ENCODE measurements at regions not wholly inside any gene's neighbourhood (a gene's known extent, or its start where the extent isn't known, plus 50 kb on each side); places are given as distances from the start of the nearest gene placed in this dataset.
"Not testable (repeated sequence)": the region's sequence is repeated elsewhere in the genome, so short reads cannot be mapped to it uniquely, and the experiment has no call there.

DNA sequence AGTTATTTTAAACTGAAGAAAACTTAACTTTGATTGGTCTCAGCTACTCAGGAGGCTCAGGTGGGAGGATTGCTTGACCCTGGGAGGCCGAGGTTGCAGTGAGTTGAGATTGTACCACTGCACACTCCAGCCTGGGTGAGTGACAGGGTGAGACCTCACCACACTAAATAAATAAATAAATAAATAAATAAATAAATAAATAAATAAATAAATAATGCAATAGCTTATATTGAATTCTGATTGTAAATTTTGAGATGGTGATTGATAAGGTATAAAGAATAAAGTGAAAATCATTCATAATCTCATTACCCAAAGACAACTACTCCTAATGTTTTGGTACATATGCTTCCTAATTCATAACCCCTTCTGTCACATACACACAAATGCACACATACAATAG lies 58.1 kb downstream of the TUBA3C start:
- no peak for DNase-seq

DNA sequence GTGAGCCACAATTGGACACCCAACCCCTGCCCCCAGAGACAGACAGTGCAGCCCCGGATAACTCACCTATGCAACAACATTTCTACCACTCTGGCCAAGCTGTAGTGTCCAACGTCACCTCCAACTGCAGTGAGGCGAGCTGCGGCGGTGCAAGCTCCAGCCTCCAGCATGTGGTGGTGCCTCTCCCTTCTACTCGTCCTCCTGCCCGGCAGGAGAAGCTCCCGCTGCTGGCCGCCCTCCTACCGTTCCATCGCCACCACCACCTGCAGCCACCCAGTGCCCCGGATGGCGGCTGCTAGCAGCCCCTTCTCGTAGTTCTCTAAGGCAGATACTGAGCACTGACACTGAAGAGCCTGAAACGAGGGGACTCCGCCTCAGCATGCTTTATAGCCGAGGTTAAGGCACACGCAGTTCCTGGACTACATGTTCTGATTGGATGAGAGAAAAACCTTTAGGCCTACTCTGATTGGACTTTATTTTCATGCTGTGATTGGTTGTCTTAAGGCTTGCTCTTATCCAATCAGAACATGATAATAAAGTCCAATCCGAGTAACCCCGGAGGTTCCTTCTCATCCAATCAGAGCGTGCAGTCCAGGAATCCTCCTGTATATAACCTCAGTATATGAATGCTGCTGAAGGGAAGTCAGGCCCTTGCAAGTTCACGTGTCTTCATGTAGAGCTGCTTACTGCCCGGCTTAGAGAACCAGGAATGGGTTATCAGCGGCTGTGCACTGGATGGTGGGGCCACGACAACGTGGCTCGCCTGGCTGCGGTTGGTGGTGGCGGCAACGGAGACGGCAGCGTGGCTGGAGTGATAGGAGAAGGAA lies 63.5 kb downstream of the TUBA3C start:
- no peak for DNase-seq

DNA sequence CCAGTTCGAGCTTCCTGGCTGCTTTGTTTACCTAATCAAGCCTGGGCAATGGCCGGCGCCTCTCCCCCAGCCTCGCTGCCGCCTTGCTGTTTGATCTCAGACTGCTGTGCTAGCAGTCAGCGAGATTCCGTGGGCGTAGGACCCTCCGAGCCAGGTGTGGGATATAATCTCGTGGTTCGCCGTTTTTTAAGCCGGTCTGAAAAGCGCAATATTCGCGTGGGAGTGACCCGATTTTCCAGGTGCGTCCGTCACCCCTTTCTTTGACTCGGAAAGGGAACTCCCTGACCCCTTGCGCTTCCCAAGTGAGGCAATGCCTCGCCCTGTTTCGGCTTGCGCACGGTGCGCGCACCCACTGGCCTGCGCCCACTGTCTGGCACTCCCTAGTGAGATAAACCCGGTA lies 72.4 kb downstream of the TUBA3C start:
- not testable (repeated sequence) for DNase-seq

- DNase-seq, result no peak
Measured at GRCh38 chr13:19103140-19103539, 78.5 kb downstream of the TUBA3C start.

DNA sequence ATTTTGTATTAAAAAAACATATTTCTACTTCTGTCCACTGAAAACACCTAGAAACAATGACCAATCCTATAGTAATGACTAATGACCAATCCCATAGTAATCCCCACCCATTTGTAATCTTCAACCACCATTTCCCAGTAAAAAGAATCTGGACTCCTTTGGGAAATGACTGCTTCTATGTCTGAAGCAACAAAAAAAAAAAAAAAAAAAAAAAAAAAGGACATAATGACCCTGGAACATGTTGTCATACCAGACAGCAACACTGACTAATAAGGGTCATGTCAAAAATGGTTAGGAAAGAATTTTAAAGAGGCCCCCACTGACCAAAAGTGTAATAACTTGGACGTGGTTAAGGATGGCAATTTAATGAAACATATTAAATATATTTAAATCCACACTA lies 88.3 kb downstream of the TUBA3C start:
- no peak for DNase-seq

GRCh38 chr13:19090495-19090894 lies 91.1 kb downstream of the TUBA3C start:
- DNase-seq, result no peak

DNA sequence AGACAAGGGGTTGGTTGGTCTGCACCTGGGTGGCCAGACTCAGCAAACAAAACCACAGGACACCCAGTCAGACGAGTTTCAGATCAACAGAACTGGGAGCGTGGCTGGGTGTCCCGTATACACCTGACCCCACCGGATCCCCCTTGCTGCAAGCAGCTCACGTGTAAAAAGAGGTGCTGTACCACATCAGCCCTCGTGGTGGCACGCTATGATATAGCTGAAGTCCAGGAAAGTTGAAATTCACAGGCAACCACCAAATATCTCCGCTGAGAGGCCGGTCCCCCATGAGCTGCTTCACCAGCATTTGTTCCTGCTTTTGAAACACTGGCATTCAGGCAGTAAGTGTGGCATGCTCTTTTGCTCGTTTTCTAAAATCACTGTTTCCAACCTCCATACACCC lies 92.3 kb downstream of the TUBA3C start:
- DNase-seq, result peak; percentile 29

DNA sequence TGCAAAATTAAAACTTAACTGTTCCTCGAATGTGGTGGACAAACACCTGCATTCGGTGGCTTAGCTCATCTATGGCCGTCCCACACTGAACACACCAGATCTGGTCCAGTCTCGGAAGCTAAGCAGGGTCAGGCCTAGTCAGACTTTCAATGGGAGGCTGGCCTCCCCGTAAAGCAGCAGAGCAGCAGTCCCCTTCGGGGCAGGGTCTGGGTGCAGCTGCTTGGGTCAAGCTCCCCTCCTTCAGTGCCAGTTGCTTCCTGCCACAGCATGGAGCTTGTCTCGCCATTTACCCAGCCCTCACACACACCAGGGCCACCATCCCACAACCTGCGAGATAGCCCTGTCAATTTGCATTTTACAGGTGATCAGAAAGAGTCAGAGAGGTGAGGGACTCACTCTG lies 93.2 kb downstream of the TUBA3C start:
- no peak for DNase-seq

GRCh38 chr13:19085876-19086275 lies 95.7 kb downstream of the TUBA3C start:
- DNase-seq, result no peak

GRCh38 chr13:19085258-19085657 lies 96.4 kb downstream of the TUBA3C start:
- no peak for DNase-seq

GRCh38 chr13:19083340-19083739 lies 98.3 kb downstream of the TUBA3C start:
- DNase-seq, result no peak

GRCh38 chr13:19075418-19075817 lies 106.2 kb downstream of the TUBA3C start:
- no peak for DNase-seq

DNA sequence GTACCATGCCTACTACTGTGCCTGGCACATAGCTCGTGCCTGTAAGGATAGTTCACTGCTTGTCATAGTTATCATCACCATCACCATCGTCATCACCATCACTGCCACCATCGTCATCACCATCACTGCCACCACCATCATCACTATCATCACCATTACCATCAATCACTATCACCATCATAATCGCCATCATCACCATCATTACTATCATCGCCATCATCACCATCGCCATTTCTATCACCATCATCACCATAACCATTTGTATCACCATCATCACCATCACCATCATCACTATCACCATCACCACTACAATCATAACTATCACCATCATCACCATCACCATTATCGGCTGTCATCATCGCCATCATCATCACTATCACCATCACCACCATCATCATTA lies 107.1 kb downstream of the TUBA3C start:
- DNase-seq, result no peak

DNA sequence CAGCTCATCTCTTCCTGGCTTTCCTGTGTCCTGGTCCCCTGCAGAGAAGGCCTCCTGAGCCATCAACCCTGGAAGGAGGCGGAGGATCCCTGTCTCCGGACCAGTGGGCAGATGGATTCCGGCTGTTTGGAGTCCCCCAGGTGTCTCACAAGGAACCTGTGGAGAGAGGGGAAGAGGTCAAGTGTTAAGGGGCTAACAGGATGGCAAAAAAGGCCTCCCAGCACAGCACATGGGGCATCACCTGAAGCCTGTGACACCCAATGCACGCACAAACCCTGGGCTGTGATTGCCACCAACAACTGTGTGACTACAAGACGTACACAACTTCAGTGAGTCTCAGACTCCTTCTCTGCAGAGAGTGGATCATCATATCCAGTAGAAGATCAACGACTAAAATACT lies 107.5 kb downstream of the TUBA3C start:
- not testable (repeated sequence) for DNase-seq

DNA sequence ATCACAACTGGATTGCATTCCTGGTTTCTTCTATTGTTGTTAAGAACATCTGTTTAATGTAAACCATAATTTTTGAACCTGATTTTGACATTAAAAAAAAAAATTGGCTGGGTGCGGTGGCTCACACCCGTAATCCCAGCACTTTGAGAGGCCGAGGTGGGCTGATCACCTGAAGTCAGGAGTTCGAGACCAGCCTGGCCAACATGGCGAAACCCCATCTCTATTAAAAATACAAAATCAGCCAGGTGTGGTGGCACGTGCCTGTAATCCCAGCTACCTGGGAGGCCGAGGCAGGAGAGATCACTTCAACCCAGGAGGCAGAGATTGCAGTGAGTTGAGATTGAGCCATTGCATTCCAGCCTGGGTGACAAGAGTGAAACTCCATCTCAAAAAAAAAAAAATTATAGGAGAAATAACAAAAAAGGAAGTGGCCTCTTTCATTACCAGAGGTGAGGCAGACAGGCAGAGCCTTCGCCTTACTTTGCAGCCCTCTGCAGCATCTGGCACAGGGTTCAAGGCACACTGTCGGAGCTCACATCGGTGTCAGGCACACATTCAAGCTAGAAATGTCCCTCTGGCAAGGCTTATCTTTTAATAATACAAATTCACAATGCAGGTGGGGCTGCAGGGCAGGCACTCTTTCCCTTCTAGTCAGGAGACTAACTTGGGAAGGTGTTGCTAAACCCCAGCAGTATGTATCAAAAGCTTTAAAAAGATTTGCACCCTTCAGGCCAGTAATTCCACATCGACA lies 108.5 kb downstream of the TUBA3C start:
- not testable (repeated sequence) for DNase-seq

DNA sequence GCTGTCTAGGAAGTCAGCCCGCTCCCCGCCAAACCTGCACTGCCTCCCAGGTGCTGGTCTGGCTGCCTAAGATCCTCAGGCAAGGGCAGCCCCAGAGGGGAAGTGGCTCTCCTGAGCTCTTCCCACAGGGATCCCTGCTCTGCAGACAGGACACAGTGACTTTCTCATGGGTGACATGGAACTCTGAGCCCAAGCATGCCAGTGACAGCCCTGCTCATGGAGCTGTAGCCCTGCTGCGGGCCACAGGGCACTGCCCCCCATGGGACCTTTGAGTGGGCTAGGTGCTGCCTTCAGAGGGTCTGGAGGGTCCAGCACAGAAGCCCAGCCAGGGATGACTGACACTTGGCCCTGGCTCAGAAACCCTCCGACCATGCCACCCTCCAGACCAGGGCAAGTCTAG lies 109.1 kb downstream of the TUBA3C start:
- DNase-seq, result no peak

DNA sequence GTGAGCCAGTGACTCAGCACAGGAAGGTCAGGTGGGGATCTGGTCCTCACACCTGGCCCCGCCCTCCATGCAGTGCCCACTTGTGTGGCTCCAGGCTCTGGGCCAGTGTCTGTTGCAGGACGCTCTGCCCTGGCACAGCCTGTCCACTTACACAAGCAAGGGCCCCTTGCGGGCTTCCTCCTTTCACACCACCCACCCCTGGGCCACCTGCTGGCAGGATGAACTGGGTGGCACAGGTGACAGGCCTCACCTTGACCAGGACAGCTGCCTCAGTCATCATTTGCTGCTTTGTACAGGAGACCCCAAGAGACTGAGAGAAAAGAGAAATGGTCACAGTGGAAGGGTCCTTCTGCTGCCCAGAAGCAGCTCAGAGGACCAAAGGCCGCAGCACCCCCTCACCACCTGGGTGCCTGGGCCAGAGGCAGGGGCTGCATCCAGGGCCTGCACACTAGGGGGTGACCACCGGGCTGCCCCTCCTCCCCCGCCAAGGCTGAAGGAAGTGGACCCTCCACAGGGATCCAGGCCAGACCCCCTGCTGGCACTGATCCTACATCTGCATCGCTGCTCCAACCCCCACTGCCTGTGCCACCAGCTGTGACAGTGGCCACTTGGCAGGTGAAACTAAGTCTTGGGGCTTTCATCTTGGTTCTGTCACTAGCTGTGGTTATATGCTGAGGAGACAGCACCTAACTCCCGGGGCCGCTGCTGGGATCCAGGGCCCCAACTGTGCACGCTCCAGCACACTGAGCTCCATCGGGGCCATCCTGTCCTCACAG lies 110.3 kb downstream of the TUBA3C start:
- no peak for DNase-seq

DNA sequence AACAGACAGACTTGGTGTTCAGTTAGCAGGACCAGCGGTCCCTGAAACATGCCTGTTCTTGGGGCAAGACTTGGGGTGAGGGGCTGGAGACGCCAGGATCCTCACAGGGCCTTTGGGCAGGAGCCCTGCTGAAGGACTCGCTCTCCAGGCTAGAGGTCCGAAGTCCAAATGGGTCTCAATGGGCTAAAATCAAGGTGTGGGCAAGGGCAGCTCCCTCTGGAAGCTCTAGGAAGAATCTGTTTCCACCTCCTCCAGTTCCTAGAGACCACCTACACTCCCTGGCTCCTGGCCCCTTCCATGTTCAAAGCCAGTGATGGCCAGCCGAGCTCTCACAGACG lies 111.3 kb downstream of the TUBA3C start:
- DNase-seq, result no peak

GRCh38 chr13:19069684-19070397 lies 111.8 kb downstream of the TUBA3C start:
- DNase-seq, result no peak

GRCh38 chr13:19068691-19069090 lies 112.9 kb downstream of the TUBA3C start:
- no peak for DNase-seq

DNA sequence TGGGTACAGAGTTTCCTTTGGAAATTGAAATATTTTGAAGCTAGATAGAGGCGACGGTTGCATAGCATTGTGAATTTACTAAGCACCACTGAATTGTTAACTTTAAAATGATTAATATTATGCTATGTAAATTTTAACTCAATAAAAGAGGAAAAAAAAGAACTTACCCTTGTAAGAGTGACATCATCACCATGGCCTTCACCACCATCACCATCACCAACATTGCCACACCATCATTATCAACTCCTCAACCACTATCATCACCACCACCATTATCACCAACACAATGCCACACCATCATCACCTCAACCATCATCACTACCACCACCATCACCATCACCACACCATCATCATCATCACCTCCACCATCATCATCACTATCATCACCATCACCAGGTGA lies 113.9 kb downstream of the TUBA3C start:
- DNase-seq, result no peak

- DNase-seq, result no peak
Measured at GRCh38 chr13:19062801-19063200, 118.8 kb downstream of the TUBA3C start.

GRCh38 chr13:19062019-19062646 lies 119.5 kb downstream of the TUBA3C start:
- no peak for DNase-seq
